Osteocyte (in vitro differentiated cells): ENCODE measurements at regions not wholly inside any gene's neighbourhood (a gene's known extent, or its start where the extent isn't known, plus 50 kb on each side); places are given as distances from the start of the nearest gene placed in this dataset.
"Not testable (repeated sequence)": the region's sequence is repeated elsewhere in the genome, so short reads cannot be mapped to it uniquely, and the experiment has no call there.

Source experiments
- DNase-seq: peaks from one replicate; pipeline ENCODE4 v3.0.0; 2021; ENCODE audit warnings: mixed read lengths; ENCODE audit not compliant: unreplicated experiment; ENCODE audit errors: extremely low spot score
- H3K27ac Mint-ChIP-seq: one replicate; pipeline ENCODE4 v1.8.0; 2021; ENCODE audit warnings: mild to moderate bottlenecking, mixed read lengths; ENCODE audit not compliant: unreplicated experiment
- H3K27me3 Mint-ChIP-seq: one replicate; pipeline ENCODE4 v1.8.0; 2021; ENCODE audit warnings: mixed read lengths; ENCODE audit not compliant: unreplicated experiment
- H3K36me3 Mint-ChIP-seq: one replicate; pipeline ENCODE4 v1.8.0; 2021; ENCODE audit warnings: mixed read lengths; ENCODE audit not compliant: unreplicated experiment
- H3K4me1 Mint-ChIP-seq: one replicate; pipeline ENCODE4 v1.8.0; 2021; ENCODE audit warnings: mixed read lengths; ENCODE audit not compliant: unreplicated experiment
- H3K4me3 Mint-ChIP-seq: one replicate; pipeline ENCODE4 v1.8.0; 2021; ENCODE audit warnings: mild to moderate bottlenecking, moderate library complexity, mixed read lengths; ENCODE audit not compliant: unreplicated experiment
- H3K9me3 Mint-ChIP-seq: one replicate; pipeline ENCODE4 v1.8.0; 2021; ENCODE audit warnings: mixed read lengths; ENCODE audit not compliant: unreplicated experiment
- TF ChIP-seq, protein P1 (sequence below): fragments of 200-600 bp; sonication (generic); IDR thresholded peaks from 2 replicates; pipeline ENCODE4 v1.5.0; 2021; ENCODE audit warnings: antibody characterized with exemption, mild to moderate bottlenecking, moderate library complexity

- Mint-ChIP-seq H3K9me3 (peaks cover 3% of the 10 kb centered on the region), H3K4me3 (no peak overlapping the region)
- TF ChIP-seq, protein P1, sequence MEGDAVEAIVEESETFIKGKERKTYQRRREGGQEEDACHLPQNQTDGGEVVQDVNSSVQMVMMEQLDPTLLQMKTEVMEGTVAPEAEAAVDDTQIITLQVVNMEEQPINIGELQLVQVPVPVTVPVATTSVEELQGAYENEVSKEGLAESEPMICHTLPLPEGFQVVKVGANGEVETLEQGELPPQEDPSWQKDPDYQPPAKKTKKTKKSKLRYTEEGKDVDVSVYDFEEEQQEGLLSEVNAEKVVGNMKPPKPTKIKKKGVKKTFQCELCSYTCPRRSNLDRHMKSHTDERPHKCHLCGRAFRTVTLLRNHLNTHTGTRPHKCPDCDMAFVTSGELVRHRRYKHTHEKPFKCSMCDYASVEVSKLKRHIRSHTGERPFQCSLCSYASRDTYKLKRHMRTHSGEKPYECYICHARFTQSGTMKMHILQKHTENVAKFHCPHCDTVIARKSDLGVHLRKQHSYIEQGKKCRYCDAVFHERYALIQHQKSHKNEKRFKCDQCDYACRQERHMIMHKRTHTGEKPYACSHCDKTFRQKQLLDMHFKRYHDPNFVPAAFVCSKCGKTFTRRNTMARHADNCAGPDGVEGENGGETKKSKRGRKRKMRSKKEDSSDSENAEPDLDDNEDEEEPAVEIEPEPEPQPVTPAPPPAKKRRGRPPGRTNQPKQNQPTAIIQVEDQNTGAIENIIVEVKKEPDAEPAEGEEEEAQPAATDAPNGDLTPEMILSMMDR = no peak
These were observed 872.9 kb downstream of the GRID1 start for GRCh38 chr10:85493703-85494102.

DNA sequence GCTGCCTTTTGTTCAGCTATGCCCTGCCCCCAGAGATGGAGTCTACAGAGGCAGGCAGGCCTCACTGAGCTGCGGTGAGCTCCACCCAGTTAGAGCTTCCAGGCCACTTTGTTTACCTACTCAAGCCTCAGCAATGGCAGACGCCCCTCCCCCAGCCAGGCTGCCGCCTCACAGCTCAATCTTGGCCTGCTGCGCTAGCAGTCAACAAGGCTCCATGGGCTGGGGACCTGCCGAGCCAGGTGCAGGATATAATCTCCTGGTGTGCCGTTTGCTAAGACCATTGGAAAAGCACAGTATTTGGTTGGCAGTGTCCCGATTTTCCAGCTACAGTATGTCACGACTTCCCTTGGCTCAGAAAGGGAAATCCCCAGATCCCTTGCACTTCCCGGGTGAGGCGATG lies 862.0 kb downstream of the GRID1 start:
- peaks cover 39% of the 10 kb centered on the region for H3K9me3 Mint-ChIP-seq

More at GRCh38 chr10:85493703-85494102, 872.9 kb downstream of the GRID1 start:
- H3K27me3 Mint-ChIP-seq = no peaks in the 10 kb centered on the region
- H3K4me1 Mint-ChIP-seq = no peaks in the 10 kb centered on the region
- DNase-seq = no peak
- H3K27ac Mint-ChIP-seq = no peak overlapping the region
- H3K36me3 Mint-ChIP-seq = no peaks in the 10 kb centered on the region

GRCh38 chr10:85508159-85508558 lies 858.4 kb downstream of the GRID1 start:
- TF ChIP-seq, protein P1 = no peak
- no peak overlapping the region for H3K4me3 Mint-ChIP-seq
- H3K9me3 Mint-ChIP-seq = peaks cover 33% of the 10 kb centered on the region
- no peaks in the 10 kb centered on the region for H3K36me3 Mint-ChIP-seq
- no peaks in the 10 kb centered on the region for H3K27me3 Mint-ChIP-seq
- no peak for DNase-seq
- no peak overlapping the region for H3K27ac Mint-ChIP-seq
- no peaks in the 10 kb centered on the region for H3K4me1 Mint-ChIP-seq

More for the DNA sequence above, 862.0 kb downstream of the GRID1 start:
- DNase-seq, H3K4me1 Mint-ChIP-seq, H3K27ac Mint-ChIP-seq, H3K27me3 Mint-ChIP-seq, H3K4me3 Mint-ChIP-seq, H3K36me3 Mint-ChIP-seq: not testable (repeated sequence)

- H3K4me3 Mint-ChIP-seq = no peak overlapping the region
- no peaks in the 10 kb centered on the region for H3K4me1 Mint-ChIP-seq
- no peaks in the 10 kb centered on the region for H3K36me3 Mint-ChIP-seq
- no peak for DNase-seq
- TF ChIP-seq, protein P1 = no peak
- no peak overlapping the region for H3K27ac Mint-ChIP-seq
- peaks cover 21% of the 10 kb centered on the region for H3K9me3 Mint-ChIP-seq
- H3K27me3 Mint-ChIP-seq = no peaks in the 10 kb centered on the region
These were observed 855.9 kb downstream of the GRID1 start for GRCh38 chr10:85510682-85511081.

DNA sequence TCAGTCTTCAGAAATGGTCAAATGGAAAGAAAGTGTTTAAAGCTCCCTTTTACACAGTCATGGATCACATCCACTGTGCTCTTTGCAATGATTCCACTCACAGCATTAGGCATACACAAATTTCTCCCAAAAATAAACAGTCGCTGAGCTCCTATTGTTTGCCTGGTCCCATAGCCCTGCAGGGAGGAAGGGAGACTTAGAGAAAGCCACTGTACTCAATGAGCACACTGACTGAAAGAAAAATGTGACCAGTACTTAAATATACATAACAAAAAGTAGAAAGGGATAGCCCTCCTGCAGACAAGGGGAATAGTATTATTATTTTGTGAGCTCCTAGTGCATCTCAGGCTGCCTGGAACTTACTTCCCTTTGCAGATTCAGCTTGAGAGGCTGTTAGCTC lies 853.2 kb downstream of the GRID1 start:
- no peak for DNase-seq
- no peaks in the 10 kb centered on the region for H3K27me3 Mint-ChIP-seq
- H3K4me3 Mint-ChIP-seq = no peak overlapping the region
- H3K27ac Mint-ChIP-seq = no peak overlapping the region
- no peaks in the 10 kb centered on the region for H3K36me3 Mint-ChIP-seq
- H3K9me3 Mint-ChIP-seq = peaks cover 5% of the 10 kb centered on the region
- TF ChIP-seq, protein P1 = no peak
- H3K4me1 Mint-ChIP-seq = no peaks in the 10 kb centered on the region

- Mint-ChIP-seq H3K4me1 (no peaks in the 10 kb centered on the region), H3K27me3 (no peaks in the 10 kb centered on the region), H3K36me3 (no peaks in the 10 kb centered on the region), H3K27ac (no peak overlapping the region), H3K4me3 (no peak overlapping the region), H3K9me3 (no peaks in the 10 kb centered on the region)
- no peak for DNase-seq
- TF ChIP-seq, protein P1 = no peak
These were observed 851.3 kb downstream of the GRID1 start for GRCh38 chr10:85515316-85515715.
